ENCODE measurements at regions not wholly inside any gene's neighbourhood (a gene's known extent, or its start where the extent isn't known, plus 50 kb on each side); places are given as distances from the start of the nearest gene placed in this dataset.

- Histone ChIP-seq H4K8ac (replicated peaks; ENCODE audit: insufficient read length, low read depth, low read length) (no peak overlapping the region), H3K23ac (ENCODE audit: insufficient read length, low read depth, low read length) (no peak overlapping the region), H2AK5ac (ENCODE audit: insufficient read length, low read length) (no peak overlapping the region), H2BK20ac (ENCODE audit: low read depth, low read length, poor library complexity, severe bottlenecking) (no peak overlapping the region), H3K27ac (ENCODE audit: insufficient read length, low read depth, low read length) (no peak overlapping the region), H3K4ac (ENCODE audit: low read depth, low read length) (no peak overlapping the region), H2BK12ac (ENCODE audit: insufficient read length, low read depth, low read length) (no peak overlapping the region), H3K14ac (ENCODE audit: insufficient read depth, low read length) (no peak overlapping the region), H2BK5ac (ENCODE audit: insufficient read length, low read length) (no peak overlapping the region), H3K23me2 (ENCODE audit: insufficient read length, low read depth, low read length, poor library complexity, severe bottlenecking) (no peaks in the 10 kb centered on the region), H4K20me1 (ENCODE audit: control insufficient read depth, insufficient read depth, insufficient read length) (no peaks in the 10 kb centered on the region), H4K5ac (ENCODE audit: insufficient read length, low read depth, low read length) (no peak overlapping the region), H3K27me3 (ENCODE audit: insufficient read depth, low read length) (no peaks in the 10 kb centered on the region), H3K9me3 (ENCODE audit: control insufficient read depth, low read depth, low read length) (no peaks in the 10 kb centered on the region), H4K91ac (ENCODE audit: insufficient read length, low read depth, low read length) (no peak overlapping the region), H3K56ac (ENCODE audit: insufficient read length, low read depth, low read length) (no peak overlapping the region), H3K79me1 (ENCODE audit: insufficient read depth, low read depth, low read length, poor library complexity, severe bottlenecking) (no peaks in the 10 kb centered on the region), H2AFZ (ENCODE audit: low read length) (no peak overlapping the region), H2BK120ac (ENCODE audit: low read depth, low read length, poor library complexity, severe bottlenecking) (no peak overlapping the region), H3K4me2 (ENCODE audit: insufficient read depth, insufficient read length, low read length) (no peak overlapping the region), H3K4me1 (ENCODE audit: insufficient read depth, low read length) (no peaks in the 10 kb centered on the region), H3K79me2 (ENCODE audit: insufficient read depth, low read length) (no peaks in the 10 kb centered on the region), H3K9ac (ENCODE audit: extremely low read depth, insufficient read length, low read length) (no peak overlapping the region), H2BK15ac (ENCODE audit: low read depth, low read length) (no peak overlapping the region), H3T11ph (ENCODE audit: low read length) (no peak overlapping the region), H3K18ac (ENCODE audit: insufficient read length, low read depth, low read length) (no peak overlapping the region)
- TF ChIP-seq CTCF (conservative IDR thresholded peaks at IDR 0.05): no peak
- WGBS (ENCODE audit: extremely low coverage, insufficient read length, low lambda C conversion rate): no CpG with 5 or more reads among the region's 2 CpGs
- Mint-ChIP-seq H3K4me1 (0 out of 4 replicates have a peak, but pooled peaks cover 0 to 4% of the 10 kb centered on the region in 2 experiments), H3K27ac (no peak overlapping the region), H3K4me3 (no peak overlapping the region), H3K36me3 (ENCODE audit: insufficient read depth in 1 of 3, low read depth in 3 of 3) (peaks cover 0 to 1% (median 0%) of the 10 kb centered on the region in 3 experiments; a peak in 1 of 7 replicates), H3K27me3 (ENCODE audit: low read depth) (no peaks in the 10 kb centered on the region), H3K9me3 (no peaks in the 10 kb centered on the region; a peak in 1 of 5 replicates)
- no peak for DNase-seq
Observed at GRCh38 chr12:87660987-87661774, 368.0 kb downstream of the C12orf50 start.
